ENCODE measurements at regions not wholly inside any gene's neighbourhood (a gene's known extent, or its start where the extent isn't known, plus 50 kb on each side); places are given as distances from the start of the nearest gene placed in this dataset.
A peak's percentile ranks its signal among the peaks of the same experiment; 100 is the strongest.

- peak; percentile 16 for DNase-seq
Measured at GRCh38 chr4:30610361-30610760, 109.8 kb upstream of the PCDH7 start.

DNA sequence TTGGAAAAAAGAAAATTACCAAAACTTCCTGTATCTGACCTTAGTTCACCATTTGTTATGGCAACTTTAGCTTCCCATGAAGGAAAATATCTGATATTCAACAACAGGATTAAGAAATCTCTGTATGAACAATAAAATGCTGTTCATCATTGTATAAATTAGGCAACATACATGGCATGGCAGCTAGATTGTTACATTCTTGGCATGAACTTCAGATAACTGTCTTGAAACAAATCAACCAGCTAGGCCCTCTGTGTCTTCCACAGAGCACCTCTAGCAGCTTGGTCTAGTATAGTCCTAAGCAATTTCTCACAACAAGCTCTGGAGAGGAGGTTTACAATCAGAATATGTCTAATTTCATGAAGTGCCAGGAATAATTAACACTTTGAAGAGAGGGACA is 105.4 kb upstream of the PCDH7 start:
- no peak for DNase-seq

DNA sequence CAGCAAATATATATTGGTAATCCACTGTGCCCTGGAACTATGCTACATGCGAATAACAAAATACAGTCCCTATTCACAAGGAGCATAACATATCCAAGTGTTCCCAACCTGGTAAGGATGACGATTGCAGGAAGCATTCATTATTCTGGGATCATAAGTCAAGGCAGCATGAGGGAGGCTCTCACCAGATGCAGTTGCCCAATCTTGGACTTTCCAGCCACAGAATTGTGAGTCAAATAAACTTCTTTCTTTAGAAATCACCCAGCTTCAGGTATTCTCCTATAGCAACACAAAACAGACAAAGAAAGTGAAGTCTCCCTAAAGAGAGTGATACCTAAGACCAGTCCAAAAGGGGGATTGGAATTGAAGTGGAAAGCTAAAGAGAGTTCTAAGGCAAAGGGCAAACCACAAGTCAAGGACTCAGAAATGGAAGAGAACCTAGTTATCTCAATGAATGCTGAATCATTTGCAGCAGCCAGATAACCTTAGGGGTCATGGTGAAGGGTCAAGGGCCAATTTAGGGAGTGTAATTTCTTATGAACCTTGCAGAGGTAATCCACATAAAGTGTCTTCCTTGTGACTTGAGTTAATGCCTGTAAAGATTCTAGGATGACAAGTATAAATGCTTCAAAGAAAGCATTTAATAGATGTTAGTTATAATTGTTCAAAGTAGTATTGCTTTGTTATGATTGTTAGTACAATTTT is 103.1 kb upstream of the PCDH7 start:
- peak; percentile 29 for DNase-seq

DNA sequence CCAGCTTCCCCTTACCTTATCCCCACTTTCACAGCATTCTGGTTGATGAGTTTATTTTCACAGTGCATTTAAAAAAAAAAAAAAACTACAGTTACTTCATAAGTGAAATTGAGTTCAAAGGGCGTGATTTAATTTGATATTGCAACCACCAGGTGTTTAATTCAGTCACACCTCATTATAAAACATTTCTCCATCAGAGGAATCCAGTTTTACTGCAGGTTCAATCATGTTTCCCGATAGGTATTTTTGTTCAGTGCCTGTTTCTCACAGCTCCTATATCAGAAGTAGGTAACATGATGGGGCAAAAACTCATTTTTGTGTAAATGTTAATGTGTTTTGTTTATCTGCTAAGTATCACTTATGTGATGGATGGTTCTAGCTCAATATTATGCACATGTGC is 102.3 kb upstream of the PCDH7 start:
- DNase-seq: no peak

GRCh38 chr4:30619679-30620078 is 100.5 kb upstream of the PCDH7 start:
- peak; percentile 15 for DNase-seq

DNA sequence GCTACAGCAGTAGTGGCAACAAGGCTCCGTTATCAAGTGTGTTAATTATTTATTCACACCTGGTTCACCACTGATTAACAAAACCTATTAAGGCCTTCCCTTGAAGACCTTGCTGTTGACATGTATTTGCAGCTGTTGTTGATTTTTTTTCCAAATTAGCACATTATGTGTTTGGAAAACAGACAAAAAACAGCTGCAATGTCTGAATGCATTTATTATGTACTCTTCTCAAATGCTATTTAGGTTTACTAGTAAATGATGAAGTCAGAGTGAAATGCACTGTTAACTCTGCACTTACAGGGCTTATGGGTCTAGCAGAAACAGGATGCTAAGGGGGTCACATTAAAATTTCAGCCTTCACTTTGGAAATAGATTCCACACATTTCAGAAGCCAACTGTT is 99.5 kb upstream of the PCDH7 start:
- DNase-seq: no peak

GRCh38 chr4:30630431-30630830 is 89.7 kb upstream of the PCDH7 start:
- no peak for DNase-seq

DNA sequence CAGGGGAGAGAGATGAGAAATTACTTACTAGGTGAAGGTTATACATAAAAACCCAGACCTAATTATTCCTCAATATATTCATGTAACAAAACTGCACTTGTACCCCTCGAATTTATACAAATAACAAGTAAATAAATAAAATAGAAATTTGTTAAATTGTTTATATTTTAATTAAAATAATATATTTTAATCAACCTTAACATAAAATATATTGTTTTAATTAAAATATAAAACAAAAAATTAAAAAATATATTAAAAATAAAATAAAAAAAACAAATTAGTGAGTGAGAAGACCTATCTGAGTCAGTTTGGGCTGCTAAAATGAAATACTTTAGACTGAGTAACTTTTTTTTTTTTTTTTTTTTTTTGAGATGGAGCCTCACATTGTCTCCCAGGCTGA is 87.4 kb upstream of the PCDH7 start:
- DNase-seq: no peak

GRCh38 chr4:30641345-30641744 is 78.8 kb upstream of the PCDH7 start:
- no peak for DNase-seq

DNA sequence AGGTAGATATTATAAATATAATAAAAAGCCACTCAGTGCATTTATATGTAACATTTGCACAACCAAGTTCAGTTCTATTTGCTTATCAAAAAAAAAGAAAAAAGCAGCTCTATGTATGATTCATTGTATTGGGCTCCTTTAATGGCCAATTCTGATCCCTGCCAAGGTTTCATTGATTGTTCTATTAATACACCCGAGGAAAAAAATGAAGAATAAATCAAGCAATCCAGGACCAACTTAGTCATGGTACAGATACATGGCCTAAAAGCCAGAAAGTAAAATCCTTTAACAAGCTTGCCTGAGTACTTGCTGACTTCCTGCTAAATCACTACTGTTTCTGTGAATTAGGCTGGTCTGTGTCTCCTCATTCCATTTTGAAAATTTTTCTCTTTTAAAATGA is 77.6 kb upstream of the PCDH7 start:
- DNase-seq: peak; percentile 4

DNA sequence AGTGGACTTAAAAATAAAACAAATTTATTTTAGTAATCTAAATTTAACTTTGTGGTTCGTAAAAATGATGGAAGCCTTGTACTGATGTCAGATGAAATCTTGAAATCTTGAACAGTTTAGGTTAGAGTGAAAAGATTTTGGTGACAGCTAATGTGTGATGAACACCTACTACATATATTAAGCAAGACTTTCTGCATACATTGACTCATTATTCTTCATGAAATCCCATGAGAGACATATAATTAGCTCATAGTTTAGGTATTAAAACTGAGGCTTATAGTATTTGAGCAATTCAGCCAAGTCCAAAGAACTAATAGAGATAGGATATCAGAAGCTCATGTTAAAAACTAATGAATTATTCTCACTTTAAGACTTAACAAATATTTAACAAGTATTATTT is 66.9 kb upstream of the PCDH7 start:
- peak; percentile 25 for DNase-seq

GRCh38 chr4:30656828-30657227 is 63.3 kb upstream of the PCDH7 start:
- DNase-seq: no peak

DNA sequence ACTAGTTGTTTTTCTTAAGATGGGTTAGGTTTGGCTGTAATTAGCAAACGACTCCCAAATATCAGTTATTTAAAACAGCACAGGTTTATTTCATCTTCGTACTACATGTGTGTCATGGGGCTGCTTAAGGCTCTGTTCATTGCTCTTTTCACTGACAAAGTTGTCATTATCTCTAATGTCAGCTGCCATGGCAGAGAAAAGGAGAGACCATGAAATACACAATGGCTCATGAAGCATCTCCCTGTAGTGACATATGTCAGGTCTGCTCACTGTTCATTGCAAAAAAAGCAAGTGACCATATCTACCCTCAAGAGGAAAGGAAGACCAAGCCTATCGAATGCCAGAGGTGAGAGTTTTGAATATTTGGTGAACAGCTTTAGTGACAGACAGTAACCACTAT is 52.2 kb upstream of the PCDH7 start:
- no peak for DNase-seq

DNA sequence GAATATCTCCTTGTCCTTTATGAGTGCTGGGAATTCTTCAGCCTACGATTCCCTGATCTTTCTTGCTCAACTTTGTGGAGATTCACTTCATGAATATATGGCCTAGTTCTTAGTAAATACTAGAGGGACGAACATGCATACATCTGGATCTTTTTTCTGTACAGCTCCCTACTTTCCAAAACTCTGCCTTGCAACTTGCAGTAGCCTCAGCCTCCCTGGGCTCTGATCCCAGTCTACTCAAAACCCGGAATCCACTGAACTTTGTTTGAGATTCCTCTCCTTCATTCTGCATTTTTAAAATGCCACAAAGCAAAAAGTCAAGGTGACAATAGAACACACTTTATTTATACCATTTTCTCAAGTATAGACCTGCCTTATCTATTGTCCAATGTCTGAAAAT is 50.0 kb upstream of the PCDH7 start:
- no peak for DNase-seq

Measured in fibroblast of skin of right biceps (primary cell).